GM12872 (cell line): ENCODE measurements at regions not wholly inside any gene's neighbourhood (a gene's known extent, or its start where the extent isn't known, plus 50 kb on each side); places are given as distances from the start of the nearest gene placed in this dataset.

ENCODE experiments used
- TF ChIP-seq, protein P1 (sequence below): IDR thresholded peaks from 3 replicates; pipeline ENCODE4 v1.5.1; 2011; ENCODE audit warnings: low read depth, mild to moderate bottlenecking, low read length, moderate library complexity; ENCODE audit not compliant: insufficient read depth

DNA sequence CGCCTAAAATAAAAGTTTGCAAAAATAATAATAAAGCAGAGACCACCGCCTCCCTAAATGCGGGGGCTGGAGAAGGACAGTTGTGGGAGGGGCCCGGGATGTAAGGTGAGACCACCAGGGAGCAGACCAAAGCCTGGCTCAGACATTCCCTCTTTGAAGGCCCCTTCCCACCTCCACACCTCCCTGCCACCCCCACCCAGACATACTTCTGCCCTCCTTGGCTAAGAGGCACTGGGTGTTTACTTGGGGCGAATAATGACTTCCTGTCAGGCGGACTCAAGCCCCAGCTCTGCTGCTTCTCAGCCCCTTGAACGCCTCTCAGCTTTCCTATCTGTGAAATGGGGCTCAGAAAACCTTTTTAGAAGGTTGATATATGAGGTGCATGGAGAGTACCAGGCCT lies 58.8 kb upstream of the GGTA1 start:
- TF ChIP-seq, protein P1, sequence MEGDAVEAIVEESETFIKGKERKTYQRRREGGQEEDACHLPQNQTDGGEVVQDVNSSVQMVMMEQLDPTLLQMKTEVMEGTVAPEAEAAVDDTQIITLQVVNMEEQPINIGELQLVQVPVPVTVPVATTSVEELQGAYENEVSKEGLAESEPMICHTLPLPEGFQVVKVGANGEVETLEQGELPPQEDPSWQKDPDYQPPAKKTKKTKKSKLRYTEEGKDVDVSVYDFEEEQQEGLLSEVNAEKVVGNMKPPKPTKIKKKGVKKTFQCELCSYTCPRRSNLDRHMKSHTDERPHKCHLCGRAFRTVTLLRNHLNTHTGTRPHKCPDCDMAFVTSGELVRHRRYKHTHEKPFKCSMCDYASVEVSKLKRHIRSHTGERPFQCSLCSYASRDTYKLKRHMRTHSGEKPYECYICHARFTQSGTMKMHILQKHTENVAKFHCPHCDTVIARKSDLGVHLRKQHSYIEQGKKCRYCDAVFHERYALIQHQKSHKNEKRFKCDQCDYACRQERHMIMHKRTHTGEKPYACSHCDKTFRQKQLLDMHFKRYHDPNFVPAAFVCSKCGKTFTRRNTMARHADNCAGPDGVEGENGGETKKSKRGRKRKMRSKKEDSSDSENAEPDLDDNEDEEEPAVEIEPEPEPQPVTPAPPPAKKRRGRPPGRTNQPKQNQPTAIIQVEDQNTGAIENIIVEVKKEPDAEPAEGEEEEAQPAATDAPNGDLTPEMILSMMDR, result no peak

DNA sequence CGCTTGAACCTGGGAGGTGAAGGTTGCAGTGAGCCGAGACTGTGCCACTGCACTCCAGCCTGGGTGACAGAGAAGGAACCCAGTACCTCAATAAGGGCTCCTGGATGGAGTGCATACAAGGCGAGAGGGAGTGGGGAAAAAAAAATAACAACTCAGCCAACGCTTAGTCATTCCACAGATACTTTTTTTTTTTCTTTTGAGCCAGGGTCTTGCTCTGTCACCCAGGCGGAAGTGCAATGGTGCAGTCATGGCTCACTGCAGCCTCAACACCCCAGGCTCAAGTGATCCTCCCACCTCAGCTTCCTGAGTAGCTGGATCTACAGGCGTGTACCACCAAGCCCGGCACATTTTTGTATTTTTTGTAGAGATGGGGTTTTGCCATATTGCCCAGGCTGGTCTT lies 59.5 kb upstream of the GGTA1 start:
- TF ChIP-seq, protein P1, result no peak

DNA sequence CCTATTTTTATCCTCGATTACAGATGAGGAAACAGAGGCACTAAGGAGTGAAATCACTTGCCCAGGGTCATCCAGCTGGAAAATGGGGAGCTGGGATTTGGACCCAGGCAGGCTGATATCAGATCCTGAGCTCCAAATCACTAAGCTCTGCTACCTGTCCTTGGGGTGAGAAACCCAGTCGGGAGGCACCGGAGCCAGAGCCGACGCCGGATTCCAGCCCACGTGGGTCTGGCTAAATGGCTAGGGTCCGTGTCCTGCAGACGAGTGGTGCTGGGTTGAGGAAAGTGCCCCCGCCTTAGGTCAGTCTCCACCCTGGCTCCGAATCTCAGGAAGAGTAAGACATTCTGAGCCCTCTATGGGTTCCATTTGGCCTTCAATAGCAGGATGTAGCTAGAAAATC lies 61.3 kb upstream of the GGTA1 start:
- TF ChIP-seq, protein P1, result no peak

DNA sequence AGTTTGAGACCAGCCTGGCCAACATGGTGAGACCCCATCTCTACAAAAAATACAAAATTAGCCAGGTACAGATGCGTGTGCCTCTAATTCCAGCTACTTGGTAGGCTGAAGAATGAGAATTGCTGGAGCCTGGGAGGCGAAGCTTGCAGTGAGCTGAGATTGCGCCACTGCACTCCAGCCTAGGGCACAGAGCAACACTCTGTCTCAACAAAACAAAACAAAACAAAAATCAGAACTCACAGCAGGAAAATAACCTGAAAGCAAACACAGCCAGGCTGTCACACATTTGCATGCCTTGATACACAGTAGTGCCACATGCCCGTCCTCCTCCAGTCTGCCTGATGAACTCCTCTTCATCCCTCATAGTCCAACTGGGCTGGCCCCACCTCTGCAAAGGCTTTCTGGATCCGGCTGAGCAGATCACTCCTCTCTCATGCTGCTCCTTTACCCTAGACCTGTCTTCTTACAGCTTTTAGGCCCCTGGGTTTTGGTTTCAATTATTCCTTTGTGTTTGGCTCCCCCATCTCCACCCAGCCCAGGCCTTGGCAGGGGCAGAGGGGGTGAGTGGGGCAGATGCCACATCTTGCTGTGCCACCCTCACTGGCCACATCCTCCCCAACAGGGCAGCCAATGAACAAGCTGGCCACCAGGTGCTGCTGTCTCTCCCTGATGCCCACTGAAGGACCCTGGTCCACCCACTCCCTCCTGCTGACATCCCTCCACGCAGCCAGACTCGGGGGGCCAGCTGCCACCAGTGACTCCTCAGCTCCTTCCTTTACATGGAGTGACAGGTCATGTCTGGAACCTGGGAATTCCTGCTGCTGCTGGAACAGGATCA lies 62.0 kb upstream of the GGTA1 start:
- TF ChIP-seq, protein P1, result no peak

DNA sequence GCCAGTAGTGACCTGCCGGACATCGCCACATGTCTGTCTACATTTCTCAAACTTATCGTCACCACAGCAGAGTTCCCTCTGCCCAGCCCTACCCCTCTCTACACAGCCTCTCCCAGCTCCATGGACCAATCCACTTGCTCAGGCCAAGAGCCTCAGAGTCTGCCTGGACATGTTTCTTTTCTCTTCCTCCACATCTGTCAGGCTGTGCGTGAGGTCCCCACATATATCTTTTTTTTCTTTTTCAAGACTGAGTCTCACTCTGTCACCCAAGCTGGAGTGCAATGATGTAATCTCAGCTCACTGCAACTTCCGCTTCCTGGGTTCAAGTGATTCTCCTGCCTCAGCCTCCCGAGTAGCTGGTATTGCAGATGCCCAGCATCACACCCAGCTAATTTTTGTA lies 62.7 kb upstream of the GGTA1 start:
- TF ChIP-seq, protein P1, result no peak

DNA sequence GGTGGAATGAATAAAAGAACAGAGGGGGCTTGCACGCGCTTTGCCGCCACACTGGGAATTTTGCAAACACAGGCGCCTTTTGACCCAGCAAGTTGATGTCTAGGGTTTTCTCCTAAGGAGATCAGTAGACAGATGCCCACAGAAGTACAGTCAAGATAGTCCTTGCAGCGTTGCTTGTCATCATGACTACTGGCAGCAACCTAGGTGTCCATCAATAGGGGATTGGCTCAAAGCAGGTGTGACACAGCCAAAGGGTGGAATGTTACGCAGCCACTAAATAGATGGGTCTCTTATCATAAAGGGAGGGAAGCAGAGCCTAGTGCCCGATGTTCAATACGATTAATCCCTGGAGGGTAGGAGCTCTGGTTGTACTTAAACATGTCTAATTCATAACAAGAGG lies 63.8 kb upstream of the GGTA1 start:
- TF ChIP-seq, protein P1, result no peak

DNA sequence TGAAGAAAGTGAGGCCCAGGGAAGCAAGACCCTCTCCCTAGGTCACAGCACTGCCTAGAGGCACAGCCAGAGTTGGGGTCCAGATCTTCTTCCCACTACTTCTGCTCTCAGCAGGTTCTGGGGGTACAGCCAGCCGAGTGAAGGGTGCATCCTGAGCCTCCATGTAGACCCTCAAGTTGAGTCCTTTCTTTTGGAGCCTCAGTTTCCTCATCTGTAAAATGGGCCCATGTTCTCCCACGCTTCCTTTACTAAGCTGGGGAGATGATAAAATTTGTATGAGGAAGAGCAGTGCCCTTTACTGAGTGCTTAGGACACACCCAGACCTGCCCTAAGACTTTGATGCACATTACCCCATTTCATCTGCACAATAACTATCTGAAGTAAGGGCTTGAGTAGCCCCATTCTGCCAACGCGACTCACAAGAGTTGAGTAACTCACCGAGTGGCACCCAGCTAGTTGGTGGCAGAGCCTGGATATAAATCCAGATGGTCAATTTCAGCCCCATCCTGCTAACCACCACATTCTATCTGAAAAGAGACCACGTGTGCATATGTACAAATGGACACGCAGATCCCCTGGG lies 64.3 kb upstream of the GGTA1 start:
- TF ChIP-seq, protein P1, result no peak
